Left lung (tissue), 4 donors: ENCODE measurements at regions not wholly inside any gene's neighbourhood (a gene's known extent, or its start where the extent isn't known, plus 50 kb on each side); places are given as distances from the start of the nearest gene placed in this dataset.

ENCODE experiments used
- ATAC-seq: fragments of 200-7000 bp; cut with Tn5 transposase; one replicate; pipeline ENCODE4 v1.9.1; 2020; ENCODE audit warnings: moderate library complexity
- DNase-seq, 4 donors: peaks; one replicate each; pipeline ENCODE4 v3.0.0-alpha.2; 2013 to 2020
- H3K27ac ChIP-seq, 2 donors: fragments of 200-600 bp; sonication (generic) in 1 of 2; one replicate each; pipeline versions ENCODE4 v1.5.0 to v1.8.0; 2020 to 2021
- H3K27me3 ChIP-seq, 2 donors: fragments of 200-600 bp; sonication (generic) in 1 of 2; one replicate each; pipeline versions ENCODE4 v1.5.0 to v1.8.0; 2020 to 2021
- H3K36me3 ChIP-seq, 2 donors: fragments of 200-600 bp; sonication (generic) in 1 of 2; one replicate each; pipeline versions ENCODE4 v1.5.0 to v1.8.0; 2020 to 2021
- H3K4me1 ChIP-seq, 2 donors: fragments of 200-600 bp; one replicate each; pipeline ENCODE4 v1.8.0; 2021
- H3K4me3 ChIP-seq, 2 donors: fragments of 200-600 bp; sonication (generic) in 1 of 2; one replicate each; pipeline versions ENCODE4 v1.5.0 to v1.8.0; 2020 to 2021; ENCODE audit warnings: mild to moderate bottlenecking in 1 of 2
- H3K9me3 ChIP-seq, 2 donors: fragments of 200-600 bp; sonication (generic) in 1 of 2; one replicate each; pipeline versions ENCODE4 v1.5.0 to v1.8.0; 2020 to 2021
- intact Hi-C, 2 donors: fragments of 100-400 bp; cut with DNase I; formaldehyde crosslinking; loops; one replicate each; pipeline versions ENCODE4 v1.11.2 to v1.14.2; 2022
- TF ChIP-seq, protein P1 (sequence below), 2 donors: fragments of 200-600 bp; sonication (generic) in 1 of 2; IDR thresholded peaks; one replicate each; pipeline versions ENCODE4 v1.5.0 to v1.8.0; 2021; ENCODE audit warnings: antibody characterized with exemption in 2 of 2
- donor health status: DM: no; HTN: yes; CAD: no.
- donor health status: DM: no; HTN: no; CAD: no.

DNA sequence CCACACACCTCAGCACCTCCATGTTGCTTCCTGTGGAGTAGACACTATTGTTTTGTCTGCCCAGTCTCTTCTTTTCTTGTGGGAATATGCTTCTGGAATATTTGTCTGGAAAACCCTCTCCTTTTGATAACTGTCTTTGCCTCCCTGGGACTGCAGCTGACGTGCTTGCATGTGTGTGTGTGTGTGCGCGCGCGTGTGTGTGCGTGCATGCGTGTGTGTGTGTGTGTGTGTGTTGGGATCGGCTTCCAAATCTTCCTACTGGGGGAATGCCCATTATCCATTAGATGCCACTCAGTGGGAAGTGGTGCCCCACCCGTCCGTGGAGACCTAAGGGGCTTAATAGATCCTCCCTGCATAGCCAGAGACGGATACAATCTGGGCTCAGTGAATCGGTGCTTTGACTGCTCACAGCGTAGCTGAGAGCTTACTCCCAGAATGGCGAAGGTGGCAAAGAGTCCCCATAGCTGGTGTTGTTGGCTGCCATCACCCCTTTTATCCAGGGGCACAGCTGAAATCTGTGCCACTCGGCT lies 86.9 kb downstream of the RRM2 start:
- Histone ChIP-seq H3K4me3 (no peak overlapping the region), H3K4me1 (no peaks in the 10 kb centered on the region), H3K36me3 (no peaks in the 10 kb centered on the region), H3K9me3 (no peaks in the 10 kb centered on the region), H3K27ac (no peak overlapping the region), H3K27me3 (no peaks in the 10 kb centered on the region)
- ATAC-seq, result no peak
- intact Hi-C loops, result no loop called here
- no peak for DNase-seq
- TF ChIP-seq, protein P1, sequence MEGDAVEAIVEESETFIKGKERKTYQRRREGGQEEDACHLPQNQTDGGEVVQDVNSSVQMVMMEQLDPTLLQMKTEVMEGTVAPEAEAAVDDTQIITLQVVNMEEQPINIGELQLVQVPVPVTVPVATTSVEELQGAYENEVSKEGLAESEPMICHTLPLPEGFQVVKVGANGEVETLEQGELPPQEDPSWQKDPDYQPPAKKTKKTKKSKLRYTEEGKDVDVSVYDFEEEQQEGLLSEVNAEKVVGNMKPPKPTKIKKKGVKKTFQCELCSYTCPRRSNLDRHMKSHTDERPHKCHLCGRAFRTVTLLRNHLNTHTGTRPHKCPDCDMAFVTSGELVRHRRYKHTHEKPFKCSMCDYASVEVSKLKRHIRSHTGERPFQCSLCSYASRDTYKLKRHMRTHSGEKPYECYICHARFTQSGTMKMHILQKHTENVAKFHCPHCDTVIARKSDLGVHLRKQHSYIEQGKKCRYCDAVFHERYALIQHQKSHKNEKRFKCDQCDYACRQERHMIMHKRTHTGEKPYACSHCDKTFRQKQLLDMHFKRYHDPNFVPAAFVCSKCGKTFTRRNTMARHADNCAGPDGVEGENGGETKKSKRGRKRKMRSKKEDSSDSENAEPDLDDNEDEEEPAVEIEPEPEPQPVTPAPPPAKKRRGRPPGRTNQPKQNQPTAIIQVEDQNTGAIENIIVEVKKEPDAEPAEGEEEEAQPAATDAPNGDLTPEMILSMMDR (IDR thresholded peaks at IDR 0.05), result no peak

DNA sequence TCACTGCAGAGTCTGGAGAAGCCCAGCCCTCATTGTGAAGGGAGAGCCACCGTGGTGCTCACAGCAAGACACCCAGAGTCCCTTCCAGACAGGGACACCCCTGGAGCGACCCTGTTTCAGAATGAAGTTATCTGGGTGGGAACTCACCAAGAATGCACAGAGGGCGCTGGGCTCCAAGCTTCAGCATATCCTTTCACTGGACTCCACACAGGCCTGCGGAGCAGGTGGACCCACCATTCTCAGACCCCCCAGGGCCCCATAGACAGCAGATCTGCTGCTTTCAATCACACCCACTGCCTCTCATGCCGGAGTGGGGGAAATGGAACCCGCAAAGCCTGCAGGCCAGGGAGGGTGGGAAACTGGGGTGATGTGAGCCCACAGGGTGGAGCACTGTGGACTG lies 87.8 kb downstream of the RRM2 start:
- intact Hi-C loops, result no loop called here
- H3K4me3 ChIP-seq, result no peak overlapping the region
- no peak for DNase-seq
- H3K36me3 ChIP-seq, result no peaks in the 10 kb centered on the region
- no peak overlapping the region for H3K27ac ChIP-seq
- no peak for ATAC-seq
- TF ChIP-seq, protein P1 (IDR thresholded peaks at IDR 0.05), result no peak
- no peaks in the 10 kb centered on the region for H3K4me1 ChIP-seq
- no peaks in the 10 kb centered on the region for H3K27me3 ChIP-seq
- H3K9me3 ChIP-seq, result no peaks in the 10 kb centered on the region

DNA sequence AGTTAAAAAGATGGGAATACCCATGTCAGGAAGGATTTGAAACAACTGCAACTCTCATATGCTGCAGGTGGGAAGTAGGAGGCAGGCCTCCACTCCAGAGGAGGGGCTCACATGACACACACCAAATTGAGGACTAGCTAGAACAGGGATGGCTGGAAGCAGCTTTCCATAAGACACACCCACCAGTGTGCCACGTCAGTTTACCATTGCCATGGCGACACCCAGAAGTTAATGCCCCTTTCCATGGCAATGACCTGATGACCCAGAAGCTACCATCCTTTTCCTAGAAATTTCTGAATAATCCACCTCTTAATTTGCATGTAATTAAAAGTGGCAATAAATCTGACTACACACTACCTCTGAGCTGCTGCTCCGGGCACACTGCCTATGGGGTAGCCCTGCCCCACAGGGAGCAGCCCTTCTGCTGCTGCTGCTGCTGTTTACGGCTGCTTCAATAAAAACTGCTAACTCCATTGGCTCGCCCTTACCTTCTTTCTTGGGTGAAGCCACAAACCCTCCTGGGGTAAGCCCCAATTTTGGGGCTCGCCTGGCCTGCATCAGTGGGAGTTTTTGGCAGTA lies 89.4 kb downstream of the RRM2 start:
- Histone ChIP-seq H3K9me3 (no peaks in the 10 kb centered on the region), H3K27ac (no peak overlapping the region), H3K4me1 (no peaks in the 10 kb centered on the region), H3K36me3 (no peaks in the 10 kb centered on the region), H3K4me3 (no peak overlapping the region), H3K27me3 (no peaks in the 10 kb centered on the region)
- no peak for ATAC-seq
- intact Hi-C loops, result no loop called here
- TF ChIP-seq, protein P1 (IDR thresholded peaks at IDR 0.05), result no peak
- no peak for DNase-seq

DNA sequence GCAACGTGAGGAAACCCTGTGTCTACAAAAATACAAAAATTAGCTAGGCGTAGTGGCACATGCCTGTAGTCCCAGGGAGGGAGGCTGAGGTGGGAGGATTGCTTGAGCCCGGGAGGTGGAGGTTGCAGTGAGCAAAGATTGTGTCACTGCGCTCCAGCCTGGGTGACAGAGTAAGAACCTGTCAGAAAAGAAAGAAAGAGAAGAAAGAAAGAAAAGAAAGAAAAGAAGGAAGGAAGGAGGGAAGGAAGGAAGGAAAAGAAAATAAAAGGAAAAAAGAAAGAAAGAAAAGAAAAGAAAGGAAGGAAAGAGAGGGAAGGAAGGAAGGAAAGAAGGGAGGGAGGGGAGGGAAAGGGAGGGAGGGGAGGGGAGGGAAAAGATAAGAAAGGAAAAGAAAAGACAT lies 89.9 kb upstream of the HPCAL1 start:
- ATAC-seq (no peak), DNase-seq (no peak)
- Histone ChIP-seq H3K36me3 (no peaks in the 10 kb centered on the region), H3K4me1 (no peaks in the 10 kb centered on the region), H3K4me3 (no peak overlapping the region), H3K27me3 (no peaks in the 10 kb centered on the region), H3K27ac (no peak overlapping the region), H3K9me3 (no peaks in the 10 kb centered on the region)
- intact Hi-C loops, result no loop called here
- TF ChIP-seq, protein P1 (IDR thresholded peaks at IDR 0.05), result no peak

DNA sequence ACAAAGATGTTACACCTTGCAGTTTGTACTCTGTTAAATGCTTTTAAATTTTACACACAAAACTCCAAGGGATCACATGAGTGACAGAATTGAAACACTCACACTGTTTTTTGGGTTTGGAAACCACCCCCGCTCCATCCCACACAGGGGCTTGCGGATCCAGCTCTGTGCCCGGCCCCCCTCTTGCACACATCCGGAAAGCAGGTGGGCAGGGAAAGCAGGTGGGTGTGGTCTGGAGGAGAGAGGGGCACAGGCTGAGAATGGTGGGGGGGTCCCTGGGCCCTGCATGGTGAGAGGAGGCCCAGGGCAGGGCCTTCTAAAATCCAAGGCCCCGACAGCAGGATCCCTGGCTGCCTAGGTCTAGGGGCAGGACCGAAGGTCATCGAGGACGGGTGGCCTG lies 88.5 kb upstream of the HPCAL1 start:
- H3K27ac ChIP-seq, result no peak overlapping the region
- no peaks in the 10 kb centered on the region for H3K36me3 ChIP-seq
- ATAC-seq (no peak), DNase-seq (no peak)
- no peaks in the 10 kb centered on the region for H3K4me1 ChIP-seq
- intact Hi-C loops, result no loop called here
- no peak overlapping the region for H3K4me3 ChIP-seq
- TF ChIP-seq, protein P1 (IDR thresholded peaks at IDR 0.05), result no peak
- no peaks in the 10 kb centered on the region for H3K9me3 ChIP-seq
- no peaks in the 10 kb centered on the region for H3K27me3 ChIP-seq
